Right lobe of liver (tissue), 6 donors: ENCODE measurements at regions not wholly inside any gene's neighbourhood (a gene's known extent, or its start where the extent isn't known, plus 50 kb on each side); places are given as distances from the start of the nearest gene placed in this dataset.
A peak's percentile ranks its signal among the peaks of the same experiment; 100 is the strongest.
"Not testable (repeated sequence)": the region's sequence is repeated elsewhere in the genome, so short reads cannot be mapped to it uniquely, and the experiment has no call there.

ENCODE experiments used
- ATAC-seq, 4 donors: fragments of 200-7000 bp; cut with Tn5 transposase; one replicate each; pipeline ENCODE4 v1.9.1; 2020; ENCODE audit warnings: mild to moderate bottlenecking in 4 of 4, moderate library complexity in 4 of 4
- DNase-seq, 3 donors: peaks; one replicate each; pipeline ENCODE4 v3.0.0-alpha.2; 2020
- H3K27ac ChIP-seq, 3 donors: fragments of 200-600 bp; one replicate each; pipeline ENCODE4 v1.8.0; 2022
- H3K27me3 ChIP-seq, 2 donors: fragments of 200-600 bp; one replicate each; pipeline ENCODE4 v1.8.0; 2022
- H3K36me3 ChIP-seq, 4 donors: fragments of 200-600 bp; sonication (generic) in 1 of 4; one replicate each; pipeline versions ENCODE4 v1.5.1 to v1.8.0; 2017 to 2022; ENCODE audit warnings: control low read depth in 1 of 4
- H3K4me1 ChIP-seq, 4 donors: fragments of 200-600 bp; sonication (generic) in 1 of 4; one replicate each; pipeline versions ENCODE4 v1.5.1 to v1.8.0; 2017 to 2022; ENCODE audit warnings: control low read depth in 1 of 4
- H3K4me3 ChIP-seq, 3 donors: fragments of 200-600 bp; one replicate each; pipeline ENCODE4 v1.8.0; 2022
- H3K9me3 ChIP-seq, 4 donors: fragments of 200-600 bp; sonication (generic) in 1 of 4; one replicate each; pipeline versions ENCODE4 v1.5.1 to v1.8.0; 2017 to 2022; ENCODE audit warnings: control low read depth in 1 of 4
- CTCF ChIP-seq, 4 donors: fragments of 200-600 bp in 3 of 4; fragments of 450-650 bp in 1 of 4; IDR thresholded peaks; one replicate each; pipeline versions ENCODE4 v1.5.1 to v1.8.0; 2016 to 2022; ENCODE audit warnings: antibody characterized with exemption in 4 of 4, mild to moderate bottlenecking in 2 of 4
- POLR2A ChIP-seq: fragments of 450-650 bp; IDR thresholded peaks from one replicate; pipeline ENCODE4 v1.6.1; 2017; ENCODE audit warnings: antibody characterized with exemption, mild to moderate bottlenecking
- WGBS: methylation state at CpG from one replicate; pipeline ENCODE4 v1.1.6; 2018; ENCODE audit warnings: low coverage, low lambda C conversion rate; ENCODE audit not compliant: insufficient coverage; ENCODE audit errors: missing lambda C conversion rate; 5-methylcytosine and 5-hydroxymethylcytosine counted together
- intact Hi-C, 2 donors: fragments of 100-400 bp; cut with DNase I; formaldehyde crosslinking; loops; one replicate each; pipeline versions ENCODE4 v1.11.2 to v1.14.1; 2022
- donor health status: DM: no; HTN: yes; CAD: no.
- donor health status: DM: no; HTN: no; CAD: no.
- donor health status: DM: no; HTN: no; CAD: no.
- donor health status: DM: no; HTN: yes; CAD: no.
- donor health status: DM: no; HTN: yes; CAD: no.

GRCh38 chr4:179040259-179040658, 1598.0 kb upstream of the AGA start:
- TF ChIP-seq POLR2A (no peak), CTCF (IDR thresholded peaks at IDR 0.05) (no peak)
- DNase-seq (no peak), ATAC-seq (no peak)
- Histone ChIP-seq H3K9me3 (no peaks in the 10 kb centered on the region), H3K4me3 (no peak overlapping the region), H3K27me3 (no peaks in the 10 kb centered on the region), H3K36me3 (no peaks in the 10 kb centered on the region), H3K27ac (no peak overlapping the region), H3K4me1 (no peaks in the 10 kb centered on the region)
- 31% methylated on average over 1 of the region's 1 CpG for whole genome bisulfite sequencing
- intact Hi-C loops: no loop called here

- 40% methylated on average over 6 of the region's 6 CpGs for WGBS
- intact Hi-C loops: no loop called here
- Histone ChIP-seq H3K27ac (no peak overlapping the region), H3K27me3 (no peaks in the 10 kb centered on the region), H3K4me1 (no peaks in the 10 kb centered on the region), H3K9me3 (no peaks in the 10 kb centered on the region), H3K4me3 (no peak overlapping the region), H3K36me3 (no peaks in the 10 kb centered on the region)
- TF ChIP-seq CTCF (IDR thresholded peaks at IDR 0.05) (no peak), POLR2A (no peak)
- DNase-seq (no peak), ATAC-seq (no peak)
Measured at GRCh38 chr4:179048839-179049453, 1606.7 kb upstream of the AGA start.

- intact Hi-C loops: no loop called here
- Histone ChIP-seq H3K27me3 (no peaks in the 10 kb centered on the region), H3K36me3 (no peaks in the 10 kb centered on the region), H3K4me1 (no peaks in the 10 kb centered on the region), H3K4me3 (no peak overlapping the region), H3K9me3 (no peaks in the 10 kb centered on the region), H3K27ac (no peak overlapping the region)
- WGBS: 13% methylated on average over 1 of the region's 1 CpG
- DNase-seq (no peak), ATAC-seq (no peak)
- TF ChIP-seq CTCF (IDR thresholded peaks at IDR 0.05): no peak
- no peak for TF ChIP-seq POLR2A
Measured at GRCh38 chr4:179051206-179051605, 1609.0 kb upstream of the AGA start.

- DNase-seq (no peak), ATAC-seq (no peak)
- Histone ChIP-seq H3K27me3 (no peaks in the 10 kb centered on the region), H3K36me3 (no peaks in the 10 kb centered on the region), H3K4me1 (no peaks in the 10 kb centered on the region), H3K9me3 (no peaks in the 10 kb centered on the region), H3K4me3 (no peak overlapping the region), H3K27ac (no peak overlapping the region)
- WGBS: 13% methylated on average over 1 of the region's 3 CpGs
- intact Hi-C loops: no loop called here
- TF ChIP-seq CTCF (IDR thresholded peaks at IDR 0.05): no peak
- no peak for TF ChIP-seq POLR2A
Measured at GRCh38 chr4:179059396-179059795, 1617.2 kb upstream of the AGA start.

- H3K36me3 ChIP-seq, H3K4me3 ChIP-seq, ATAC-seq, H3K9me3 ChIP-seq, H3K4me1 ChIP-seq, H3K27ac ChIP-seq, H3K27me3 ChIP-seq, intact Hi-C loops: not testable (repeated sequence)
- WGBS: 57% methylated on average over 7 of the region's 12 CpGs
- peak in 1 of 3 donors; percentile 14 for DNase-seq
Measured at GRCh38 chr4:179066254-179066653, 1624.0 kb upstream of the AGA start.
